ENCODE measurements at regions not wholly inside any gene's neighbourhood (a gene's known extent, or its start where the extent isn't known, plus 50 kb on each side); places are given as distances from the start of the nearest gene placed in this dataset.

DNA sequence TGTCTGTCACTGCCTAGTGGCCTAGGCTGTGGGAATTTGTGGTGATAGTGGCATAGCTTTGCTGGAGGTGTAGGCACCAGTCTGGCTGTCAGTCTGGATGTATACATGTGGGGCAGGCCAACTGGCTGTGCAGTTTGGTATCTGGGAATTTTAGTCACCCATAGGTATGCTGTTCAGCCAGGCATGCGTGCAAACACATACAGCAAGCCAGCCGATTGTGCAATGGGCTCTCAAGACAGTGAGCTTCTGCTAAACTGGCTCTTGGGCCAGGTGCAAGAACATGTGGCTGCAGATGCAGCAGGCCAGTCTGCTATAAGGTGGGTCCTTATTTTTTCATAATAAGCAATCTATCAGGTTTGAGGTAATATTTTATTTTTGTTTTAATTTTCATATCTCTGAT, 87.1 kb upstream of the PLSCR5 start:
- no peak for DNase-seq (ENCODE audit: low spot score)
- no peak for TF ChIP-seq CTCF (IDR thresholded peaks at IDR 0.05; ENCODE audit: extremely low read depth, insufficient read depth, missing control alignments)
- in situ Hi-C loops (cut with MboI; ENCODE audit: low pct_unique_long_range_greater_than_20kb, low sequenced_read_pairs, unreplicated experiment): no loop called here

GRCh38 chr3:146685050-146685814, 80.1 kb upstream of the PLSCR5 start:
- DNase-seq (ENCODE audit: low spot score): no peak
- no peak for TF ChIP-seq CTCF (IDR thresholded peaks at IDR 0.05; ENCODE audit: extremely low read depth, insufficient read depth, missing control alignments)
- in situ Hi-C loops (cut with MboI; ENCODE audit: low pct_unique_long_range_greater_than_20kb, low sequenced_read_pairs, unreplicated experiment): no loop called here

GRCh38 chr3:146682171-146682570, 77.0 kb upstream of the PLSCR5 start:
- no peak for TF ChIP-seq CTCF (IDR thresholded peaks at IDR 0.05; ENCODE audit: extremely low read depth, insufficient read depth, missing control alignments)
- in situ Hi-C loops (cut with MboI; ENCODE audit: low pct_unique_long_range_greater_than_20kb, low sequenced_read_pairs, unreplicated experiment): no loop called here
- no peak for DNase-seq (ENCODE audit: low spot score)

DNA sequence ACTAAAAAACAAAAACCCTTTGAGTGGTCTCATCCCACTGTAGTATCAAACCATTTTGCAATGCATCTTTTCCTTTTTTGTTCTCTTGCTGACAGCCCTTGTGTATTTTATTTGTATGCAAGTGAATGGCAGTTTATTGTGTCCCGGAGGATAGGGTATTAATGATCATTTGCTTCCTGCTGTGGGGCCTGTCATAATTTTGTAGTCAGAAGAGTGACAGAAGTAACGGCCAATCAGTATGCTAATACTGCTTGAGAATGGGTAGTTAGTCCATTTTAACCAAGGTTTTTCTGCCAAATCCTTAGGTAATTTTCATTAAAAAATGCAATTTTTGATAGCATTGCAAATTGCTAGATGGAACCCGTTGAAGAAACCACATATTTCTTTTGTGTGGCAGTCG, 75.5 kb upstream of the PLSCR5 start:
- no peak for DNase-seq (ENCODE audit: low spot score)
- no peak for TF ChIP-seq CTCF (IDR thresholded peaks at IDR 0.05; ENCODE audit: extremely low read depth, insufficient read depth, missing control alignments)
- in situ Hi-C loops (cut with MboI; ENCODE audit: low pct_unique_long_range_greater_than_20kb, low sequenced_read_pairs, unreplicated experiment): no loop called here

GRCh38 chr3:146679995-146680394, 74.8 kb upstream of the PLSCR5 start:
- in situ Hi-C loops (cut with MboI; ENCODE audit: low pct_unique_long_range_greater_than_20kb, low sequenced_read_pairs, unreplicated experiment): no loop called here
- DNase-seq (ENCODE audit: low spot score): no peak
- no peak for TF ChIP-seq CTCF (IDR thresholded peaks at IDR 0.05; ENCODE audit: extremely low read depth, insufficient read depth, missing control alignments)

GRCh38 chr3:146679191-146679590, 74.0 kb upstream of the PLSCR5 start:
- no peak for TF ChIP-seq CTCF (IDR thresholded peaks at IDR 0.05; ENCODE audit: extremely low read depth, insufficient read depth, missing control alignments)
- in situ Hi-C loops (cut with MboI; ENCODE audit: low pct_unique_long_range_greater_than_20kb, low sequenced_read_pairs, unreplicated experiment): no loop called here

More at GRCh38 chr3:146679191-146679590, 74.0 kb upstream of the PLSCR5 start:
- no peak for DNase-seq (ENCODE audit: low spot score)

All from GM13977 (cell line).